ENCODE measurements at regions not wholly inside any gene's neighbourhood (a gene's known extent, or its start where the extent isn't known, plus 50 kb on each side); places are given as distances from the start of the nearest gene placed in this dataset.

DNA sequence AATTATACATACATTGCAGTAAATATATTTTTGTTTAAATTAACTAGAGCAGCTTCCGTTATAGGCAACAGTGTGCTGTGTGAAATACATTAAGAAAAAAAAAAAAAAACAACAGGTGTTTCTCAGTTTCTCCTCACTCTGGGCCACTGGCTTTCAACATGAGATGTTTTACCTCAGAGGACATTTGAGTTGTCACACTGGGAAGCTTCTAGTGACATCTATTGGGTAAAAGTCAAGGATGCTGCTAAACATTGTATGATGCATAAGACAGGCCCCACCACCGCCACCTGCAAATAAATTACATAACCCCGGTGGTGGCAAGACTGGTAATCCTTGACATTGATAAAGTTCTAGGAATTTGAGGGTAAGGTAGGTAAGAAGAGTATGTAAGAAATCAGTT is 1512.2 kb downstream of the C4orf33 start:
- Histone ChIP-seq H2AFZ (ENCODE audit: low read depth, low read length) (no peak overlapping the region), H3K9ac (ENCODE audit: insufficient read depth in 1 of 2, low read depth in 2 of 2, low read length in 2 of 2) (no peak overlapping the region), H3K9me3 (replicated peaks; ENCODE audit: control insufficient read depth, insufficient read depth, low read depth, low read length) (0 out of 2 replicates have a peak, but pooled peaks cover 2% of the 10 kb centered on the region), H3K4me2 (ENCODE audit: insufficient read depth, low read length) (no peak overlapping the region), H3K36me3 (ENCODE audit: control insufficient read depth, insufficient read depth, low read length) (no peaks in the 10 kb centered on the region), H3K4me3 (no peak overlapping the region), H3K9me1 (ENCODE audit: control insufficient read depth, insufficient read depth, low read length) (no peaks in the 10 kb centered on the region), H4K20me1 (replicated peaks; ENCODE audit: control insufficient read depth, insufficient read depth, low read length) (no peaks in the 10 kb centered on the region), H3K4me1 (replicated peaks in 1 of 2; ENCODE audit: control insufficient read depth in 2 of 2, insufficient read depth in 2 of 2, low read length in 2 of 2) (no peaks in the 10 kb centered on the region), H3K79me2 (ENCODE audit: control insufficient read depth, insufficient read depth, low read length) (no peaks in the 10 kb centered on the region), H3K27ac (ENCODE audit: extremely low read depth, low read depth, low read length) (no peak overlapping the region), H3K27me3 (ENCODE audit: control insufficient read depth in 2 of 2, insufficient read depth in 2 of 2, low read length in 2 of 2) (no peaks in the 10 kb centered on the region)
- no peak for ATAC-seq
- no peak for TF ChIP-seq MAFG (tag; conservative IDR thresholded peaks at IDR 0.05)
- TF ChIP-seq FOSL1 (tag; conservative IDR thresholded peaks at IDR 0.05) = no peak
- TF ChIP-seq EP300 (IDR thresholded peaks at IDR 0.05; ENCODE audit: low read length) = no peak
- TF ChIP-seq SRF (CRISPR knock-in tag; IDR thresholded peaks at IDR 0.05) = no peak
- TF ChIP-seq BRD4 (IDR thresholded peaks at IDR 0.05) = no peak
- no peak for TF ChIP-seq PRPF4 (IDR thresholded peaks at IDR 0.05; ENCODE audit: insufficient read depth, low read depth, low read length, poor library complexity, severe bottlenecking)
- TF ChIP-seq MYBL2 (IDR thresholded peaks at IDR 0.05; ENCODE audit: low read depth) = no peak
- TF ChIP-seq MYBL2 (CRISPR knock-in tag; IDR thresholded peaks at IDR 0.05; ENCODE audit: borderline replicate concordance) = no peak
- TF ChIP-seq KLF10 (CRISPR knock-in tag; IDR thresholded peaks at IDR 0.05) = no peak
- FAIRE-seq = no peak
- BruUV-seq (replicated peaks) = no TSS peak
- intact Hi-C loops (cut with micrococcal nuclease) (no loop called here), in situ Hi-C loops (cut with MboI) (no loop called here)
- POLR2A ChIA-PET = no interaction called here
- DNase-seq (ENCODE audit: extremely low read depth in 1 of 4, low spot score in 3 of 4) = no peak
- WGBS (ENCODE audit: insufficient coverage, low coverage, missing lambda C conversion rate) = 3% methylated on average over 3 of the region's 3 CpGs
- CTCF ChIA-PET (ENCODE audit: low intra/inter-chr PET ratio) = no interaction called here
